Left lung (tissue), 4 donors: ENCODE measurements at regions not wholly inside any gene's neighbourhood (a gene's known extent, or its start where the extent isn't known, plus 50 kb on each side); places are given as distances from the start of the nearest gene placed in this dataset.
A peak's percentile ranks its signal among the peaks of the same experiment; 100 is the strongest.
"Not testable (repeated sequence)": the region's sequence is repeated elsewhere in the genome, so short reads cannot be mapped to it uniquely, and the experiment has no call there.

Source experiments
- ATAC-seq: fragments of 200-7000 bp; cut with Tn5 transposase; one replicate; pipeline ENCODE4 v1.9.1; 2020; ENCODE audit warnings: moderate library complexity
- DNase-seq, 4 donors: peaks; one replicate each; pipeline ENCODE4 v3.0.0-alpha.2; 2013 to 2020
- H3K27ac ChIP-seq, 2 donors: fragments of 200-600 bp; sonication (generic) in 1 of 2; one replicate each; pipeline versions ENCODE4 v1.5.0 to v1.8.0; 2020 to 2021
- H3K27me3 ChIP-seq, 2 donors: fragments of 200-600 bp; sonication (generic) in 1 of 2; one replicate each; pipeline versions ENCODE4 v1.5.0 to v1.8.0; 2020 to 2021
- H3K36me3 ChIP-seq, 2 donors: fragments of 200-600 bp; sonication (generic) in 1 of 2; one replicate each; pipeline versions ENCODE4 v1.5.0 to v1.8.0; 2020 to 2021
- H3K4me1 ChIP-seq, 2 donors: fragments of 200-600 bp; one replicate each; pipeline ENCODE4 v1.8.0; 2021
- H3K4me3 ChIP-seq, 2 donors: fragments of 200-600 bp; sonication (generic) in 1 of 2; one replicate each; pipeline versions ENCODE4 v1.5.0 to v1.8.0; 2020 to 2021; ENCODE audit warnings: mild to moderate bottlenecking in 1 of 2
- H3K9me3 ChIP-seq, 2 donors: fragments of 200-600 bp; sonication (generic) in 1 of 2; one replicate each; pipeline versions ENCODE4 v1.5.0 to v1.8.0; 2020 to 2021
- intact Hi-C, 2 donors: fragments of 100-400 bp; cut with DNase I; formaldehyde crosslinking; loops; one replicate each; pipeline versions ENCODE4 v1.11.2 to v1.14.2; 2022
- TF ChIP-seq, protein P1 (sequence below), 2 donors: fragments of 200-600 bp; sonication (generic) in 1 of 2; IDR thresholded peaks; one replicate each; pipeline versions ENCODE4 v1.5.0 to v1.8.0; 2021; ENCODE audit warnings: antibody characterized with exemption in 2 of 2
- donor health status: DM: no; HTN: yes; CAD: no.
- donor health status: DM: no; HTN: no; CAD: no.

DNA sequence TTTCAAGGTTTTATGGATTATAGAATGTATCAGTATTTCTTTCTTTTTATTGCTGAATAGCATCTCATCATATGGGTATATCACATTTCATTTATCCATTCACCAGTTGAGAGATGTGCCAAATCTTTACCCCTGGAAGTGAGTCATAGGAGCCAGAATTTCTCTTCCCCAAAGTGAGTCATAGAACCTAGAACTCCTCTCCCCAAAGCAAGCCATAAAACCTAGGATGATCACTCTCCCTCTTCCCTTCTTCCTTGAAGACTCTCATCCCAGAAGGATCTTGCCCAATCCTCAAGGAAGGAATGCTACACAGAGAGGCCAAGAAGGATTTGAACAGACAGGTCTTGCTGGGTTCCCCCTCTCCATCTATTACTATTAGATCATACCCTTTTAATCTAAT lies 199.9 kb downstream of the EVX1 start:
- TF ChIP-seq, protein P1, sequence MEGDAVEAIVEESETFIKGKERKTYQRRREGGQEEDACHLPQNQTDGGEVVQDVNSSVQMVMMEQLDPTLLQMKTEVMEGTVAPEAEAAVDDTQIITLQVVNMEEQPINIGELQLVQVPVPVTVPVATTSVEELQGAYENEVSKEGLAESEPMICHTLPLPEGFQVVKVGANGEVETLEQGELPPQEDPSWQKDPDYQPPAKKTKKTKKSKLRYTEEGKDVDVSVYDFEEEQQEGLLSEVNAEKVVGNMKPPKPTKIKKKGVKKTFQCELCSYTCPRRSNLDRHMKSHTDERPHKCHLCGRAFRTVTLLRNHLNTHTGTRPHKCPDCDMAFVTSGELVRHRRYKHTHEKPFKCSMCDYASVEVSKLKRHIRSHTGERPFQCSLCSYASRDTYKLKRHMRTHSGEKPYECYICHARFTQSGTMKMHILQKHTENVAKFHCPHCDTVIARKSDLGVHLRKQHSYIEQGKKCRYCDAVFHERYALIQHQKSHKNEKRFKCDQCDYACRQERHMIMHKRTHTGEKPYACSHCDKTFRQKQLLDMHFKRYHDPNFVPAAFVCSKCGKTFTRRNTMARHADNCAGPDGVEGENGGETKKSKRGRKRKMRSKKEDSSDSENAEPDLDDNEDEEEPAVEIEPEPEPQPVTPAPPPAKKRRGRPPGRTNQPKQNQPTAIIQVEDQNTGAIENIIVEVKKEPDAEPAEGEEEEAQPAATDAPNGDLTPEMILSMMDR (IDR thresholded peaks at IDR 0.05): no peak
- Histone ChIP-seq H3K27me3 (peaks cover 0 to 3% of the 10 kb centered on the region in 2 donors), H3K4me1 (no peaks in the 10 kb centered on the region), H3K27ac (no peak overlapping the region), H3K36me3 (no peaks in the 10 kb centered on the region), H3K9me3 (no peaks in the 10 kb centered on the region), H3K4me3 (no peak overlapping the region)
- DNase-seq: no peak
- ATAC-seq: no peak
- intact Hi-C loops: no loop called here

DNA sequence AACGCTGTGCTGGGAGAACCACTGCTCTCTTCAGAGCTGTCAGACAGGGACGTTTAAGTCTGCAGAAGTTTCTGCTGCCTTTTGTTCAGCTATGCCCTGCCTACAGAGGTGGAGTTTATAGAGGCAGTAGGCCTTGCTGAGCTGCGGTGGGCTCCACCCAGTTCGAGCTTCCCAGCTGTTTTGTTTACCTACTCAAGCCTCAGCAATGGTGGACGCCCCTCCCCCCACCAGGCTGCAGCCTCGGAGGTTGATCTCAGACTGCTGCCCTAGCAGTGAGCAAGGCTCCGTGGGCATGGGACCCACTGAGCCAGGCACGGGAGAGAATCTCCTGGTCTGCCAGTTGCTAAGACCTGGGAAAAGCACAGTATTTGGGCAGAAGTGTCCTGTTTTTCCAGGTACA lies 206.4 kb downstream of the EVX1 start:
- DNase-seq: peak in 1 of 4 donors; percentile 49
- ATAC-seq, H3K36me3 ChIP-seq, H3K4me1 ChIP-seq, H3K9me3 ChIP-seq, H3K4me3 ChIP-seq, intact Hi-C loops, H3K27ac ChIP-seq: not testable (repeated sequence)
- peaks cover 0 to 24% of the 10 kb centered on the region in 2 donors for H3K27me3 ChIP-seq

DNA sequence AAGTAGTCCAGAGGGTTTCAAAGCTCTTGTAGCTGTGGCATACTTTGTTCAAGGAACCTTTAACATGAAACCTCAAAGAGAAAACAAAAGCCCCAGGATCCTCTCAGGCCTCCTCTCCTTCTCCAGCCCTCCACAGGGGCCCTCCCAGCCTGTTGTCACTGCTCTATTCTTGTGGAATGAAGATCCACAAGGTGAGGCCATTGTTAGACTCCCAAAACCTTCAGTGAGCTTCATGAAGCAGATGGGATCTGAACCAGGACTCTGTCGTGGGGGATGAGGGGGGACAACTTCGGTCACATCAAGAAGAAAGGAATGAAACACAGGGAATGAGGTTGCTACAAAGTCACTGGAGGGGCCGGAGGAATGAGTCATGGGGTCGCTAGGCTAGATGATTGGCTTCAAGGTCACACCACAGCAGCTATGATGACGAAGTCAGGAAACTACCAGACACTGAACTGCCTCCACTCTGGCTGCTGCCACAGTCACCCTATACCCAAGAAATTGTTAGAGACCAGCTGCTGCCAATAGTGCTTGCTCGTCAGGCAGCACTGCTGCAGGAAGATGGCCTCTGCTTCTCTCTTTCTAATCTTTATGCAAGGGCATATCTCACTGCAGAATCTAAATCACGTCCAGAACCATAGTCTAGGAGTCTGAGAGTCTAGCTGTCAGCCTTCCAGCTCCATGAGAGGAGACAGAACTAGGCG lies 208.8 kb downstream of the HIBADH start:
- Histone ChIP-seq H3K27ac (no peak overlapping the region), H3K36me3 (no peaks in the 10 kb centered on the region), H3K27me3 (peaks cover 0 to 26% of the 10 kb centered on the region in 2 donors), H3K4me1 (no peaks in the 10 kb centered on the region), H3K4me3 (no peak overlapping the region), H3K9me3 (no peaks in the 10 kb centered on the region)
- intact Hi-C loops: no loop called here
- DNase-seq (no peak), ATAC-seq (no peak)
- TF ChIP-seq, protein P1 (IDR thresholded peaks at IDR 0.05): no peak

DNA sequence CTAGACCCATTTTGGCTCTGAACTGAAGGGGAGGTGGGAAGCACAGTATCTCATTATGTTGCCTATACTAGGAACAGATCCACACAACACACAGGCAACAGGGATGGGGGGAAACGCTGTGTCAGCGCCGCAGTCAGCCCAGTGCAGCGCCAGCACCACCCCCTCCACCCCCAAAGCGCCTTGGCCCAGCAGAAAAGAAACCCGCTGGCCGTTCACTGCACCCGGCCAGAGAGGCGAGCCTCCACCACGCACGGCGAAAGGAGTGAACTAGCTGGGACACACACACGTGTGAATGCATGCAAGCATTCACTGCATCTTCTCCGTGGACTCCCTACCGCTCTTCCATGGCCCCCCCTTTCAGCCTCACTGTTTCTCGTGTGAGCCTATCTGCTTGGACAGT lies 205.6 kb downstream of the HIBADH start:
- DNase-seq, ATAC-seq, H3K27ac ChIP-seq, H3K27me3 ChIP-seq, intact Hi-C loops, H3K9me3 ChIP-seq, H3K36me3 ChIP-seq, H3K4me1 ChIP-seq, H3K4me3 ChIP-seq: not testable (repeated sequence)

DNA sequence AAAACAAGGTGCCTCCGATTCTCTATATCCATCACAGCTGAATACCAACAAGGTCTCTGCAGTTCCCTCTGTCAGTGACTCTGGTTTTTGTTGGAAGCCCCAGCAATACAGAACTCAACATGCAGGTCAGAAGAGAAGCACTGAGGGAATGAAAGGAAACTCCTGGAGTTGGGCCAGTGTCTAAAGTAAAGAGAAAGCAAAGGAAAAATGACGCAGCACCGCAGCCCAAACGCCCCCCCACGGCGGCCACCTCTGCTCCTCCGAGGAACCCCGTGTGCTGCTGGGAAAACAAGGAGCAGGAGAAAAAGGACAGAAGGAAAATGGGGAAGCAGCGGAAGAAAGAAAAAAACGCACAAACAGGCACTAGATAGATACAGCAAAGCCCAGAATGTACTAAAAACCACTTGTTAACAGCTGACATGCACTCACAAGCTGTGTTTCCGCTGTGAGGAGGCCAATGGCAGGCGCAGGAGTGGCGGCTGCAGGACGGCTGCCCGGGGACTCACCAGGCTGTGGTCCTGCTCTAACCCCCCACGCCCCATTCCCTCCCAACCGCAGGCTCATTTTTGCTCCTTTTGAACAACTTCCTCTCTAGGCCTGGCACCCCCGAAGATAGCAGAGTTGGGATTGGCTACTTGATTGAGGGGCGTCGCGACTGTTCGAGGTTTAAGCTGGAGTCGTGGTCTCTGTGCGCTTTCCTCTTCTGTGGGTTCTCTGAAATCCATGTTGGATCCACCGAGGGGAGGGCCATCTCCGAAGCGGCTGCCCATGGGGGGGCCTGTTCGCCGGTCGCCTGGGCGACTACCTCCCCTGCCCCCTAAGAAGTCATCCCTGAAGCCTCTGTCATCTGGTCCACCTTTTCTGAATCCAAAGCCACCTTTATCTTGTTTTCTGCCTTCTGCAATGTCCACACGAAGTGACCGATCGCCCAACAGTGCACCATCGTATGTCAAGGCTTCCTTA lies 204.8 kb downstream of the HIBADH start:
- H3K27me3 ChIP-seq, DNase-seq, H3K36me3 ChIP-seq, H3K27ac ChIP-seq, intact Hi-C loops, H3K9me3 ChIP-seq, H3K4me1 ChIP-seq, H3K4me3 ChIP-seq: not testable (repeated sequence)
- peak; percentile 41 for ATAC-seq

DNA sequence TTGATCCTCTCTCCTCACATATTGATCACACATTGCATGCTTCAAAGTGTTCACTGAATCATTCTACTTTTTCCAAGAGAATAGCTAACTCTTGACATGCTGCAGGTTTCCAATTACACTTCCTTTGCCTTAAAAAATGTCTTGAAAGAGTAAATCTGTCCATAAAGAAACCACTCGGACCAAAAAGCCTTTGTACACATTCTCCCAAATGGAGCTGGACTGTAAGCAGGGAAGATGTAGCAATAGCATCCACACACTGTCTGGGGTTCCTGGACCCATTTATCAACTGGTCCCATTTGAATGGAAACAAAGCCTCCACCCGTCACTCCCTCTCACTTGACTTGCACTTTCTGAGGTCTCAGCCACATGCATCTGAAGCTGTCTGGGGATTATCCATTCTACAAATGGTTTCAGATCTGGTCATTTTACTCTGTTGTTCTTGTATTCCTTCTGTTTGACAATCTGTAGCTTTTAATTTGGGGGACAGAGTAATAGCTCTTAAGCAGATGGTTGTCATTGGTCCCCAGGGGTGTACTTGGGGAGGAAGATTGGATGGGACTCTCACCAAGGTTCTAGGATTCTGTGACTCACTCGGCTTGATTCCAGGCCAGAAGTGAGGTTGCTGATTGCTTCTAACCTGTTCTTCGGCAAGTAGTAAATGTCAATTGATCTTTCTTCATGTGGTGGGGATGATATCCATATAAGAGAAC lies 203.5 kb downstream of the HIBADH start:
- TF ChIP-seq, protein P1 (IDR thresholded peaks at IDR 0.05): no peak
- H3K36me3 ChIP-seq: no peaks in the 10 kb centered on the region
- no peak overlapping the region for H3K4me3 ChIP-seq
- H3K27me3 ChIP-seq: peaks cover 0 to 12% of the 10 kb centered on the region in 2 donors
- no peaks in the 10 kb centered on the region for H3K4me1 ChIP-seq
- no peak overlapping the region for H3K27ac ChIP-seq
- DNase-seq (no peak), ATAC-seq (no peak)
- intact Hi-C loops: no loop called here
- H3K9me3 ChIP-seq: no peaks in the 10 kb centered on the region
